DND-41 (cell line): ENCODE measurements at regions not wholly inside any gene's neighbourhood (a gene's known extent, or its start where the extent isn't known, plus 50 kb on each side); places are given as distances from the start of the nearest gene placed in this dataset.

Source experiments
- ATAC-seq: fragments of 200-7000 bp; cut with Tn5 transposase; 3 replicates; pipeline ENCODE4 v1.9.1; 2021; ENCODE audit warnings: low read depth; ENCODE audit not compliant: insufficient read depth
- DNase-seq: peaks from one replicate; pipeline ENCODE4 v3.0.0-alpha.2; 2020
- H2AFZ ChIP-seq: 2 replicates; pipeline ENCODE4 v1.6.0; 2012; ENCODE audit warnings: low read depth, low read length
- H3K27ac ChIP-seq: 2 replicates; pipeline ENCODE4 v1.5.1; 2012; ENCODE audit warnings: low read length, inconsistent platforms
- H3K27me3 ChIP-seq: fragments of 200-600 bp; sonication (generic); 2 replicates; pipeline ENCODE4 v1.6.0; 2012; ENCODE audit warnings: low read length, mild to moderate bottlenecking, inconsistent platforms; ENCODE audit not compliant: insufficient read depth, poor library complexity
- H3K36me3 ChIP-seq: 2 replicates; pipeline ENCODE4 v1.5.1; 2012; ENCODE audit warnings: low read length, inconsistent platforms; ENCODE audit not compliant: insufficient read depth
- H3K4me1 ChIP-seq: 2 replicates; pipeline ENCODE4 v1.5.1; 2012; ENCODE audit warnings: mild to moderate bottlenecking, low read length; ENCODE audit not compliant: insufficient read depth
- H3K4me2 ChIP-seq: 2 replicates; pipeline ENCODE4 v1.6.0; 2012; ENCODE audit warnings: mild to moderate bottlenecking, moderate library complexity, low read length, inconsistent platforms; ENCODE audit not compliant: insufficient read depth
- H3K4me3 ChIP-seq, 2 experiments: fragments of 200-600 bp in 1 of 2; shearing (Covaris generic) in 1 of 2; 2 replicates each; pipeline ENCODE4 v1.5.1; 2012 to 2016; ENCODE audit warnings: inconsistent platforms in 2 of 2, low read length in 2 of 2, mild to moderate bottlenecking in 2 of 2, low read depth in 1 of 2, moderate library complexity in 1 of 2
- H3K79me2 ChIP-seq: 2 replicates; pipeline ENCODE4 v1.6.0; 2012; ENCODE audit warnings: low read length, inconsistent platforms; ENCODE audit not compliant: insufficient read depth
- H3K9ac ChIP-seq: 2 replicates; pipeline ENCODE4 v1.6.0; 2012; ENCODE audit warnings: low read depth, mild to moderate bottlenecking, inconsistent platforms, low read length, moderate library complexity
- H3K9me3 ChIP-seq: 2 replicates; pipeline ENCODE4 v1.5.1; 2012; ENCODE audit warnings: low read length, moderate library complexity, mild to moderate bottlenecking, inconsistent platforms; ENCODE audit not compliant: insufficient read depth, severe bottlenecking
- H4K20me1 ChIP-seq: 2 replicates; pipeline ENCODE4 v1.6.0; 2012; ENCODE audit warnings: low read length; ENCODE audit not compliant: insufficient read depth
- CTCF ChIP-seq: IDR thresholded peaks from 2 replicates; pipeline ENCODE4 v1.5.1; 2012; ENCODE audit warnings: borderline replicate concordance, low read length, moderate library complexity, mild to moderate bottlenecking; ENCODE audit not compliant: poor library complexity, severe bottlenecking; ENCODE audit errors: extremely low read depth
- EZH2 ChIP-seq: IDR thresholded peaks from 3 replicates; pipeline ENCODE4 v1.6.1; 2012; ENCODE audit warnings: borderline replicate concordance, low read depth, mild to moderate bottlenecking, moderate library complexity, low read length, inconsistent platforms; ENCODE audit not compliant: severe bottlenecking

GRCh38 chr5:38710627-38711026 lies 135.2 kb upstream of the OSMR start:
- Histone ChIP-seq H3K9me3 (no peaks in the 10 kb centered on the region), H3K36me3 (no peaks in the 10 kb centered on the region), H2AFZ (no peak overlapping the region), H4K20me1 (no peaks in the 10 kb centered on the region), H3K79me2 (no peaks in the 10 kb centered on the region), H3K4me1 (no peaks in the 10 kb centered on the region), H3K4me2 (no peak overlapping the region), H3K4me3 (no peak overlapping the region), H3K27ac (no peak overlapping the region), H3K9ac (no peak overlapping the region), H3K27me3 (no peaks in the 10 kb centered on the region)
- ATAC-seq: no peak
- no peak for DNase-seq
- TF ChIP-seq EZH2 (no peak), CTCF (no peak)

- H3K9me3 ChIP-seq: no peaks in the 10 kb centered on the region
- no peaks in the 10 kb centered on the region for H3K27me3 ChIP-seq
- H3K36me3 ChIP-seq: no peaks in the 10 kb centered on the region
- no peak overlapping the region for H3K4me2 ChIP-seq
- H3K79me2 ChIP-seq: no peaks in the 10 kb centered on the region
- H3K4me1 ChIP-seq: no peaks in the 10 kb centered on the region
- DNase-seq: no peak
- H2AFZ ChIP-seq: no peak overlapping the region
- H3K4me3 ChIP-seq: no peak overlapping the region
- no peak for TF ChIP-seq CTCF
- no peak for TF ChIP-seq EZH2
- H4K20me1 ChIP-seq: no peaks in the 10 kb centered on the region
- no peak for ATAC-seq
- H3K27ac ChIP-seq: no peak overlapping the region
- H3K9ac ChIP-seq: no peak overlapping the region
Measured at GRCh38 chr5:38712391-38712790, 133.4 kb upstream of the OSMR start.

GRCh38 chr5:38714240-38714639 lies 131.6 kb upstream of the OSMR start:
- no peak for ATAC-seq
- Histone ChIP-seq H2AFZ (no peak overlapping the region), H3K4me1 (no peaks in the 10 kb centered on the region), H3K79me2 (no peaks in the 10 kb centered on the region), H3K9me3 (no peaks in the 10 kb centered on the region), H4K20me1 (no peaks in the 10 kb centered on the region), H3K4me3 (no peak overlapping the region), H3K27me3 (no peaks in the 10 kb centered on the region), H3K36me3 (no peaks in the 10 kb centered on the region), H3K4me2 (no peak overlapping the region), H3K9ac (no peak overlapping the region), H3K27ac (no peak overlapping the region)
- DNase-seq: no peak
- TF ChIP-seq CTCF: no peak
- TF ChIP-seq EZH2: no peak
